ENCODE measurements at regions not wholly inside any gene's neighbourhood (a gene's known extent, or its start where the extent isn't known, plus 50 kb on each side); places are given as distances from the start of the nearest gene placed in this dataset.
"Not testable (repeated sequence)": the region's sequence is repeated elsewhere in the genome, so short reads cannot be mapped to it uniquely, and the experiment has no call there.

- no peak for DNase-seq
Observed at GRCh38 chr4:141464366-141464765, 172.0 kb upstream of the IL15 start.

- no peak for DNase-seq
Observed at GRCh38 chr4:141465171-141465570, 171.2 kb upstream of the IL15 start.

GRCh38 chr4:141467225-141467624 lies 169.2 kb upstream of the IL15 start:
- no peak for DNase-seq

DNA sequence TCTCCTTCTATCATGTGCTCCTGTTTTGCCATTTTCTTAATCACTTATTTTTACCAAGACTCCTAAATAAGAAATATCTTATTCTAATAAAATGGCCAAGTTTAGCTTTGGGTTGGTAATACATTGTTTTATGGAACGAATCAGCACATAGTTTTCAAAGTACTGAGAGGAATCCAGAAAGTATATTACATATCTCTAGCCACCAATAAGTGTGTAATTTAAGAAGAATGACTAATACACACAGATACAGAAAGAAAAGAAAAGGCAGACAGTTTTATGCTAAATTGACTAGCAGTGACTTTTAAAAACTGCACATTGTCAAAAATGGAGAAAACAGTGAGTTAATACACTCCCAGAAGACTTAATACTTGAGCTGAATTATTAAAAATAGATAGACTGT lies 167.0 kb upstream of the IL15 start:
- DNase-seq: no peak

DNA sequence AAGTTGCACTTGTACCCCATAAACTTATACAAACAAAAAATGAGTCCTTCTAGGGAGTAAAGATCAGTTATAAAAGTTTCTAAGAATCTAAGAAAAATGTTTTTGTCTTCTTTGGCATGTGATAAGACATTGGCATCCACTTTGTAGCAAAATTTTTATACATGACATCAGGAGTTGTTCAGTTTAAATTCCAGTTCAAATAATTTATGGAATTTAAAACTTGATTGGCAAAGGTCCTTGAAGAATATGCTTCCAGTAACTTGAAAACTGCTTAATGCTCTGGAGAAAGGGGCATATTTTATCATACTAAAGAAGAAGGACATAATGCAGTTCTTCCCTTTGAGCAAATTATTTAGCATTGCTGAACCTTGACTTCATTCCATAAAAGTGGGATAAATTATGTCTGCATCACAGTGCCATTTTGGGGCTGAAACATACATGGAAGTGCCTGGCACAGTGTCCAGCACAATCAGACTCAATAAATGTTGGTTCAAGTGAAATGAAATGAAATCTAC lies 163.3 kb upstream of the IL15 start:
- no peak for DNase-seq

DNA sequence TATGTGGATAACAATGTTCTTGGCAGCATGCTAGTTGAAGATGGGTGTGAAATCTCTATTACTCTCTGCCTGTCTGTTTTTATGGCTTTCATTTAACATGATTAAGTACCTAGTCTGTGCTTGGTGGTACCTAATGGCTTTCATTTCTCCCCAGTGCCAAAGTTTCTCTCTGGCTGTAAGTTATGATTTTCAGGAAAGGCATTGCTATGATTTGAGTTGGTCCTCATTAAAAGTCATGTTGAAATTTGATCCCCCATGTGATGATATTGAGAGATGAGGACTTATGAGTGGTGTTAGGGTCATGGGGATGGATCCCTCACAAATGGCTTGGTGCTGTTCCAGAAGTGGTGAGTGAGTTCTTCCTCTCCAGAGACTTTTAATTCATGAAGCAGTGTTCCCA lies 162.4 kb upstream of the IL15 start:
- DNase-seq: no peak

GRCh38 chr4:141480950-141481349 lies 155.4 kb upstream of the IL15 start:
- DNase-seq: no peak

- DNase-seq: not testable (repeated sequence)
Observed at GRCh38 chr4:141484298-141484697, 152.1 kb upstream of the IL15 start.

DNA sequence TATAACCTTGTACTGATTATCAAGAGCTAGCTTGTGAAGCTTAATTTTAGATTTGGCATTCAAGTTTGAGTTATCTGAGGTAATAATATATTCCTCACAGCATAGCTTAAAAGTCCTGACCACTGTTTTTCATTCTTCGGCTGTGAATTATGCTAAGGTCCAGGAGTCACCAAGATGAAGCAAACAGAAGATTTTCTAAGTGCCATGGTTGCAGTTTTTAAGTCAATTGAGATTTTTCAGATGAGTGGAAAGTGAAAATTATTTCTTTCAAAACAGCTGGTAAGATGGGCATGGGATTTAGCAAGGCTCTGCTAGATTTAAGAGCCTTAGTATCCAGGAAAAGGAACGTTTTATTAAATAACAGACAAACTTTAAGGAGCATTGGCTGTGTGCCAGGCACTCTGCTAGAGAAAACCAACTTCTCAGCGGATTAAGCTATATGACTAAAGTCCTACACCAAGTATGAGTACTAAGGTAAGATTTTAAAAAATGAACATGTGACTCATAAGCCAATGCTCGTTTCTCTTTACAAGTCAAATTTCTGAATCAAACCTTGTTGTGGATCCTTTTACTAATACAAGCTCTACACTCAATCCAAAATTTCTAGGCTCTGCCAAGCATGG lies 149.9 kb upstream of the IL15 start:
- DNase-seq: no peak

DNA sequence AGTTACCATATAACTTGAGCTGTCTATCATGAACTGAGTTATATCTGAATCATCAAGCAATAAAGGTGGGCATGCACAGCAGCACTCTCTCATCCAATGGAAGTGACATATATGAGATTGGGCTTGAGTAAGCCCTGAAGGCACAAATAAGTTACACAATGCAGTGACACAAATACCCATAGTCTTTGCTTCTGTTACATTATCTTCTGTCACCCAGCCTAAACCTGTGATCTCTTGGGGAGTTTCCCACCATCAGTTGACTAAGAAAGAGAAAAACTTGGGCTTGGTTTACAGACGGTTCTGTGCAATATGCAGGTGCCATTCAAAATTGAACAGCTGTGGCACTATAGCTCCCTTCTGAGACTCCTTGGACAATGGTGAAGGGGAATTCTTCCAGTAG lies 138.8 kb upstream of the IL15 start:
- no peak for DNase-seq

DNA sequence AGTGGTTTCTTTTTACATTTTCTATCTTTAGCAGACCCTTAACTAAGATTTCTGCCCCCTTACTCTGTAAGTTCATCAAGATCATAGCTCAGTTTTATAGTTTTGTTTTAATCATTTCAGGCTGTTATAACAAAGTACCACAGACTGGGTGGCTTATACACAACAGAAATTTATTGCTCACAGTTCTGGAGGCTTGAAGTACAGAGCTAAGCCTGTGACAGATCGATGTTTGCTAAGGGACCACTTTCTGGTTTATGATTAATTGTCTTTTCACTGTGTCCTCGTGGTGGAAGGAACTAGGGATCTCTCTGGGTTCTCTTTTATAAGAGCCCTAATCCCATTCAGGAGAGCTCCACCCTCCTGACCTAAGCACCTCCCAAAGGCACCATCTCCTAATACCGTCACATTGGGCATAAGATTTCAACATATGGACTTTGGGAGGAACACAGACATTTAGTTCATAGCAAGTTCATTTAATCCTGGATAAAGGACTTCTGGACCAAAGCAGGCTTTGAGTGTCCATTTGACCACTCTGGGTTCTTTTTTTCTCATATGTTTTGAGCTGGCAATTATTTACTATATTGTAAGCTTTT lies 137.0 kb upstream of the IL15 start:
- no peak for DNase-seq

- no peak for DNase-seq
Observed at GRCh38 chr4:141501395-141501794, 135.0 kb upstream of the IL15 start.

DNA sequence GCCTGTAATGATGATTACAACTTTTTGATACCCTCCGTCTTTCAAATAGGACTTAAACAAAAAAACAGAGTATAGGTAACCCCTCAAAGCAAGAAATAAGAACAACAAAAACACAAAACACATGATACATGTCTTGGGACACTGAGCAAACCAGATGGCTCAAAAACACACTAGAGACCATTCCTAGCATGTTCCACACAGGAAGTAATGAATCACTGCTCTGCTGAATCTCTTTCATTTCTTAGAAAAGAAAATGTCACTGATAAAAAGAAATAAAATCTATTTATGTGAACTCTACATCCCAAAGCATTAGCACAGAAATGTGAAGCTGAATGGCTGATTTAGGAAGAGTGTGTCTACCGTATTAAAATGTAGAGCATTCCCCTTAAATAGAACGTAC lies 134.5 kb upstream of the IL15 start:
- no peak for DNase-seq

DNA sequence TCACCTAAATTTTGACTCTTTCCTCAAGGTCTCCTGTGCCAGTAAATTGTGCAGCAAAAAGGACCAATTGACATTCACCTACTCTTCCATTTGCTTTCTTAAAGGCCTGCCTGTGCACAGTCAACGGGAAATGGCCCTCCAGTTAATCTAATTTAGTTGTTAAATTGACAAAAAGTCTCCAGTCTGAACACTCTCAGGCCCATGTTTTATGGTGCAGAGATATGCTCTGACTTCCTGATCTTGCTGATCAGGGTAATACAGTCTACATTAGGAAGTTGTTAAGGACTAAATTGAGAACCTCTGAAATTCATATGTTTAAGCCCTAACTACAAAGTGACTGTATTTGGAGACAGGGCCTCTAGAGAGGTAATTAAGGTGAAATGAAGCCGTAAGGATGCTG lies 133.6 kb upstream of the IL15 start:
- DNase-seq: no peak

DNA sequence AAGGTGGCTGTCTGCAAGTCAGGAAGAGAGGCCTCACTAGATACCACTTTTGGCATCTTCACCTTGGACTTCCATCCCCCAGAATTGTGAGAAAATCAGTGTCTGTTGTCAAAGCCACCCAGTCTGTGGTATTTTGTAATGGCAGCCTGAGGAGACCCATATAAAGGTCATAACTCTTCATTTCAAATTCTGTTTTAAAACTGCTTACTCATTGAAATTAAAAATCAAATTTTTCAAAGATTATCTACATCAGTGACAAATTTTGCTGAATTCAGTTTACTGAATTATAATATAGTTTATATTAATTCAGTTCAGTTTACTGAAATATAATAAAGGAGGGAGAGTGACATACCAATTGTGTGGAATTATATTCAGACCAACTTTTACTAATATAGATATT lies 133.1 kb upstream of the IL15 start:
- no peak for DNase-seq

DNA sequence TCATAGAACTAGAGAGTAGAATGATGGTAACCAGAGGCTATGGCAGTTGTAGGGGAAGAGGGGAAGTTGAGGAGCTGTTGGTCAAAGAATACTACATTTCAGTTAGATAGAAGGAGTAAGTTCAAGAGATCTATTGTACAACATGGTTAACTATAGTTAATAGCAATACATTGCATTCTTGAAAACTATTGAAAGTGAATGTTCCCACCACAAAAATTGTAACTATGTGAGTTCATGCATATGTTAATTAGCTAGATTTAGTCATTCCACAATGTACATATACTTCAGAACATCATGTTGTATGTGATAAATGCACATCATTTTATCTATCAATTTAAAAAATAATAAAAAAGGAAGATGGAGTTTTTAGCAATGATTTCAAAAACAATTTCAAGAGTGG lies 125.3 kb upstream of the IL15 start:
- DNase-seq: no peak

GRCh38 chr4:141513866-141514265 lies 122.5 kb upstream of the IL15 start:
- DNase-seq: no peak

DNA sequence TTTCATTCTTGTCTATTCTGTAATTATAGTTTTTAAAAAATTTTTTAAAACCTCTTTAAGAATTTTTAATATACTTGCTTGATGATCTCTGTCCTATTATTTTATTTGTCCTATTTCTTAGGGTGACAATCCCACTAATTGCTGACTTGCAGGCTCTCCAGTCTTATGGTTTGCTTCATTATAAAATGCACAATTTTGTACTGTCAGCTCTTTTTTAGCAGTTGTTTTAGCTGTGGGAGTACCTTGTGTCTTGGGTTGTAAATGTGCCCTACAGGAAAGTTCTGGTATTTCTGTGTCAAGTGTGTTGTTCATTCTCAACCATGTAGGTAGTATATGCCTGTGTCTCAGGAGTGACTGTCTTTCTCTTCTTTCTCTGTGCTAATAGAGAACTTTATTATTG lies 118.2 kb upstream of the IL15 start:
- DNase-seq: no peak

- no peak for DNase-seq
Observed at GRCh38 chr4:141524116-141524515, 112.3 kb upstream of the IL15 start.

DNA sequence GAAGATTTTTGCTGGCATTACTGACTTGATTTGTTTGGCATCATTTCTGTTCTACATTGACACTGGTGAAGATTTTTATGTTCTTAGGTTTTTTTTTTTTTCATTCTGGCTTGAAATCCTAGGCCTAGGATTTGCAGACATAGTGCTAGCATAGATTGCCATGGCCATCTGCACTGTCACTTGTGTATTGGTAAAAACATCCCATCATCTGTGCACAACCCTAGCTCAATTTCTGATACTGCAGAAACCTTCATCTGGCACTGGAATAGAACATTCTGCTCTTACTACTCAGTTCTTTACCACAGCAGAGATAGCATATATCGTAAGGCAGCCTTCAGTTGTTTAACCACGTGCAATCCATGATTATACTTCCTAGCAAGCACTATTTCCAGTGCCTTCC lies 111.5 kb upstream of the IL15 start:
- no peak for DNase-seq

- DNase-seq: no peak
Observed at GRCh38 chr4:141530627-141531026, 105.8 kb upstream of the IL15 start.

GRCh38 chr4:141534985-141535384 lies 101.4 kb upstream of the IL15 start:
- no peak for DNase-seq

GRCh38 chr4:141538001-141538400 lies 98.4 kb upstream of the IL15 start:
- no peak for DNase-seq

GRCh38 chr4:141540643-141541042 lies 95.7 kb upstream of the IL15 start:
- DNase-seq: no peak

GRCh38 chr4:141541851-141542250 lies 94.5 kb upstream of the IL15 start:
- DNase-seq: no peak
